OCI-LY1 (cell line): ENCODE measurements at regions not wholly inside any gene's neighbourhood (a gene's known extent, or its start where the extent isn't known, plus 50 kb on each side); places are given as distances from the start of the nearest gene placed in this dataset.

ENCODE experiments used
- EZH2 ChIP-seq: fragments of 200-600 bp; sonication (generic), shearing (Covaris generic); IDR thresholded peaks from 2 replicates; pipeline ENCODE4 v1.8.0; 2017; ENCODE audit warnings: borderline replicate concordance, mixed run types, mild to moderate bottlenecking, antibody characterized with exemption, low read length, moderate library complexity, mixed read lengths
- TF ChIP-seq, protein P1 (sequence below): fragments of 200-600 bp; sonication (generic), shearing (Covaris generic); IDR thresholded peaks from 2 replicates; pipeline ENCODE4 v1.5.1; 2017; ENCODE audit warnings: mild to moderate bottlenecking, antibody characterized with exemption, low read length, moderate library complexity, mixed read lengths

DNA sequence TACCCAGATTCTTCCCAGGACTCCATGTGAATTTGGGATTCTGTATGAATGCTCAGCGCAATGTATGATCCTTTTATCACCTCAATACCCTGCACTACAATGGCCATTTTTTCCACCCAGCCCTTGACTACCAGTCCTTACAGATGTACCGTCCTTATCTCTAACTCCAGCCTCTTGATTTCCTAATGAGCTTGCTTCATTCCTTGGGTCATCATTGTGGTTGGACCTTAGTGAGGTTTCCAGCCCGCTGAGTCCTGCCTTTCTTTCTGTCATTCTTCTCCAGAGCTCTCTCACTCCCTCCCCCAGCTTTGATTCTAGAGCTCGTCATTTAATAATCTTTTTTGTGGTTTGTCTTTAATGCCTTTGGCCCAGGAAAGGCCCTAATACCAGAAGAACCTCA, 438.5 kb downstream of the ZNF536 start:
- TF ChIP-seq, protein P1, sequence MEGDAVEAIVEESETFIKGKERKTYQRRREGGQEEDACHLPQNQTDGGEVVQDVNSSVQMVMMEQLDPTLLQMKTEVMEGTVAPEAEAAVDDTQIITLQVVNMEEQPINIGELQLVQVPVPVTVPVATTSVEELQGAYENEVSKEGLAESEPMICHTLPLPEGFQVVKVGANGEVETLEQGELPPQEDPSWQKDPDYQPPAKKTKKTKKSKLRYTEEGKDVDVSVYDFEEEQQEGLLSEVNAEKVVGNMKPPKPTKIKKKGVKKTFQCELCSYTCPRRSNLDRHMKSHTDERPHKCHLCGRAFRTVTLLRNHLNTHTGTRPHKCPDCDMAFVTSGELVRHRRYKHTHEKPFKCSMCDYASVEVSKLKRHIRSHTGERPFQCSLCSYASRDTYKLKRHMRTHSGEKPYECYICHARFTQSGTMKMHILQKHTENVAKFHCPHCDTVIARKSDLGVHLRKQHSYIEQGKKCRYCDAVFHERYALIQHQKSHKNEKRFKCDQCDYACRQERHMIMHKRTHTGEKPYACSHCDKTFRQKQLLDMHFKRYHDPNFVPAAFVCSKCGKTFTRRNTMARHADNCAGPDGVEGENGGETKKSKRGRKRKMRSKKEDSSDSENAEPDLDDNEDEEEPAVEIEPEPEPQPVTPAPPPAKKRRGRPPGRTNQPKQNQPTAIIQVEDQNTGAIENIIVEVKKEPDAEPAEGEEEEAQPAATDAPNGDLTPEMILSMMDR, result no peak
- no peak for TF ChIP-seq EZH2
